Fibroblast of pulmonary artery (primary cell): ENCODE measurements at regions not wholly inside any gene's neighbourhood (a gene's known extent, or its start where the extent isn't known, plus 50 kb on each side); places are given as distances from the start of the nearest gene placed in this dataset.

Experiments
- DNase-seq: peaks from one replicate; pipeline ENCODE4 v3.0.0-alpha.2; 2010; ENCODE audit warnings: low read depth
- H3K4me3 ChIP-seq: replicated peaks from 2 replicates; pipeline ENCODE4 v1.5.1; 2011; ENCODE audit warnings: low read depth, mild to moderate bottlenecking, control low read depth, low read length, moderate library complexity
- CTCF ChIP-seq: IDR thresholded peaks from 2 replicates; pipeline ENCODE4 v1.5.1; 2011; ENCODE audit warnings: mild to moderate bottlenecking, control low read depth, low read length, inconsistent platforms; ENCODE audit errors: missing control alignments

GRCh38 chr10:32131388-32131787 lies 75.2 kb upstream of the KIF5B start:
- H3K4me3 ChIP-seq, result no peak overlapping the region
- DNase-seq, result no peak
- TF ChIP-seq CTCF, result no peak

GRCh38 chr10:32130788-32131187 lies 74.6 kb upstream of the KIF5B start:
- DNase-seq, result no peak
- no peak overlapping the region for H3K4me3 ChIP-seq
- TF ChIP-seq CTCF, result no peak

- TF ChIP-seq CTCF, result no peak
- no peak for DNase-seq
- H3K4me3 ChIP-seq, result no peak overlapping the region
These were observed 68.8 kb upstream of the KIF5B start for GRCh38 chr10:32125023-32125422.

- no peak overlapping the region for H3K4me3 ChIP-seq
- no peak for TF ChIP-seq CTCF
These were observed 66.8 kb upstream of the KIF5B start for GRCh38 chr10:32123021-32123420.

GRCh38 chr10:32121648-32122047 lies 65.4 kb upstream of the KIF5B start:
- H3K4me3 ChIP-seq, result no peak overlapping the region
- DNase-seq, result no peak
- TF ChIP-seq CTCF, result no peak

More at GRCh38 chr10:32123021-32123420, 66.8 kb upstream of the KIF5B start:
- no peak for DNase-seq

- DNase-seq, result no peak
- no peak for TF ChIP-seq CTCF
- no peak overlapping the region for H3K4me3 ChIP-seq
These were observed 63.9 kb upstream of the KIF5B start for GRCh38 chr10:32120147-32120546.

- H3K4me3 ChIP-seq, result no peak overlapping the region
- no peak for TF ChIP-seq CTCF
- DNase-seq, result no peak
These were observed 58.3 kb upstream of the KIF5B start for GRCh38 chr10:32114508-32114907.
